ENCODE measurements at regions not wholly inside any gene's neighbourhood (a gene's known extent, or its start where the extent isn't known, plus 50 kb on each side); places are given as distances from the start of the nearest gene placed in this dataset.

GRCh38 chr1:30636621-30637020 lies 86.8 kb downstream of the MATN1 start:
- TF ChIP-seq POLR2AphosphoS5 (IDR thresholded peaks at IDR 0.05) (no peak), POLR2A (IDR thresholded peaks at IDR 0.05) (no peak)
- TF ChIP-seq, protein P1, sequence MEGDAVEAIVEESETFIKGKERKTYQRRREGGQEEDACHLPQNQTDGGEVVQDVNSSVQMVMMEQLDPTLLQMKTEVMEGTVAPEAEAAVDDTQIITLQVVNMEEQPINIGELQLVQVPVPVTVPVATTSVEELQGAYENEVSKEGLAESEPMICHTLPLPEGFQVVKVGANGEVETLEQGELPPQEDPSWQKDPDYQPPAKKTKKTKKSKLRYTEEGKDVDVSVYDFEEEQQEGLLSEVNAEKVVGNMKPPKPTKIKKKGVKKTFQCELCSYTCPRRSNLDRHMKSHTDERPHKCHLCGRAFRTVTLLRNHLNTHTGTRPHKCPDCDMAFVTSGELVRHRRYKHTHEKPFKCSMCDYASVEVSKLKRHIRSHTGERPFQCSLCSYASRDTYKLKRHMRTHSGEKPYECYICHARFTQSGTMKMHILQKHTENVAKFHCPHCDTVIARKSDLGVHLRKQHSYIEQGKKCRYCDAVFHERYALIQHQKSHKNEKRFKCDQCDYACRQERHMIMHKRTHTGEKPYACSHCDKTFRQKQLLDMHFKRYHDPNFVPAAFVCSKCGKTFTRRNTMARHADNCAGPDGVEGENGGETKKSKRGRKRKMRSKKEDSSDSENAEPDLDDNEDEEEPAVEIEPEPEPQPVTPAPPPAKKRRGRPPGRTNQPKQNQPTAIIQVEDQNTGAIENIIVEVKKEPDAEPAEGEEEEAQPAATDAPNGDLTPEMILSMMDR (IDR thresholded peaks at IDR 0.05 in 8 of 11, conservative IDR thresholded peaks at IDR 0.05 in 3 of 11), result no peak

Data from spleen (tissue), 7 donors.